ENCODE measurements at regions not wholly inside any gene's neighbourhood (a gene's known extent, or its start where the extent isn't known, plus 50 kb on each side); places are given as distances from the start of the nearest gene placed in this dataset.

DNA sequence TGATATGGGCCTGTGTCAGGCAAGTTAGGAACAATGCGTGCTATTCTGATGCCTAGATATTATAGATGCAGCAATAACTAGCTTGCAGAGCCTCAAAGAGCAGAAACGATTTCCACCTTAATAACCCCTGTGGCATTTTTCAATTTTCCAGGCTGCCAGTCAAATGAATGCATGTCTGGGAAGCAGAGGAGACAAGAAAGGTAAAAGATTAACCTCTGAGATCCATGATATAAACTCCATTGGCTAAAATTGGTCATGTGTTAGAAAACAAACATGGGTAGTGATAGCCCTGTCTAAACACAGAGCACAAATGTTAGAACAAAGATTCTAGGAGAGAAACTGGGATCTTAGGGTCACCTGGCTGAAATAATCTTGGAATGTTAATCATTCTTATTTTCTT, 811.1 kb downstream of the DIAPH3 start:
- TF ChIP-seq CTCF (conservative IDR thresholded peaks at IDR 0.05; ENCODE audit: low read length), result no peak
- no peak for TF ChIP-seq EZH2phosphoT487 (IDR thresholded peaks at IDR 0.05; ENCODE audit: borderline replicate concordance)
